ENCODE measurements at regions not wholly inside any gene's neighbourhood (a gene's known extent, or its start where the extent isn't known, plus 50 kb on each side); places are given as distances from the start of the nearest gene placed in this dataset.
"Not testable (repeated sequence)": the region's sequence is repeated elsewhere in the genome, so short reads cannot be mapped to it uniquely, and the experiment has no call there.

GRCh38 chr2:91477731-91478672, 2786.5 kb downstream of the RPIA start:
- TF ChIP-seq, protein P1, sequence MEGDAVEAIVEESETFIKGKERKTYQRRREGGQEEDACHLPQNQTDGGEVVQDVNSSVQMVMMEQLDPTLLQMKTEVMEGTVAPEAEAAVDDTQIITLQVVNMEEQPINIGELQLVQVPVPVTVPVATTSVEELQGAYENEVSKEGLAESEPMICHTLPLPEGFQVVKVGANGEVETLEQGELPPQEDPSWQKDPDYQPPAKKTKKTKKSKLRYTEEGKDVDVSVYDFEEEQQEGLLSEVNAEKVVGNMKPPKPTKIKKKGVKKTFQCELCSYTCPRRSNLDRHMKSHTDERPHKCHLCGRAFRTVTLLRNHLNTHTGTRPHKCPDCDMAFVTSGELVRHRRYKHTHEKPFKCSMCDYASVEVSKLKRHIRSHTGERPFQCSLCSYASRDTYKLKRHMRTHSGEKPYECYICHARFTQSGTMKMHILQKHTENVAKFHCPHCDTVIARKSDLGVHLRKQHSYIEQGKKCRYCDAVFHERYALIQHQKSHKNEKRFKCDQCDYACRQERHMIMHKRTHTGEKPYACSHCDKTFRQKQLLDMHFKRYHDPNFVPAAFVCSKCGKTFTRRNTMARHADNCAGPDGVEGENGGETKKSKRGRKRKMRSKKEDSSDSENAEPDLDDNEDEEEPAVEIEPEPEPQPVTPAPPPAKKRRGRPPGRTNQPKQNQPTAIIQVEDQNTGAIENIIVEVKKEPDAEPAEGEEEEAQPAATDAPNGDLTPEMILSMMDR (IDR thresholded peaks at IDR 0.05; ENCODE audit: control insufficient read depth, insufficient read depth, low read depth, low read length, missing control alignments), result no peak
- DNase-seq (ENCODE audit: low read depth), result no peak
- H3K4me3 ChIP-seq (ENCODE audit: control insufficient read depth, low read depth, low read length), result peak overlapping the region; percentile 24

GRCh38 chr2:91478851-91479718, 2787.6 kb downstream of the RPIA start:
- peak overlapping the region; percentile 24 for H3K4me3 ChIP-seq (ENCODE audit: control insufficient read depth, low read depth, low read length)
- not testable (repeated sequence) for DNase-seq (ENCODE audit: low read depth)

GRCh38 chr2:91485226-91485625, 2793.8 kb downstream of the RPIA start:
- not testable (repeated sequence) for DNase-seq (ENCODE audit: low read depth); H3K4me3 ChIP-seq (ENCODE audit: control insufficient read depth, low read depth, low read length)

DNA sequence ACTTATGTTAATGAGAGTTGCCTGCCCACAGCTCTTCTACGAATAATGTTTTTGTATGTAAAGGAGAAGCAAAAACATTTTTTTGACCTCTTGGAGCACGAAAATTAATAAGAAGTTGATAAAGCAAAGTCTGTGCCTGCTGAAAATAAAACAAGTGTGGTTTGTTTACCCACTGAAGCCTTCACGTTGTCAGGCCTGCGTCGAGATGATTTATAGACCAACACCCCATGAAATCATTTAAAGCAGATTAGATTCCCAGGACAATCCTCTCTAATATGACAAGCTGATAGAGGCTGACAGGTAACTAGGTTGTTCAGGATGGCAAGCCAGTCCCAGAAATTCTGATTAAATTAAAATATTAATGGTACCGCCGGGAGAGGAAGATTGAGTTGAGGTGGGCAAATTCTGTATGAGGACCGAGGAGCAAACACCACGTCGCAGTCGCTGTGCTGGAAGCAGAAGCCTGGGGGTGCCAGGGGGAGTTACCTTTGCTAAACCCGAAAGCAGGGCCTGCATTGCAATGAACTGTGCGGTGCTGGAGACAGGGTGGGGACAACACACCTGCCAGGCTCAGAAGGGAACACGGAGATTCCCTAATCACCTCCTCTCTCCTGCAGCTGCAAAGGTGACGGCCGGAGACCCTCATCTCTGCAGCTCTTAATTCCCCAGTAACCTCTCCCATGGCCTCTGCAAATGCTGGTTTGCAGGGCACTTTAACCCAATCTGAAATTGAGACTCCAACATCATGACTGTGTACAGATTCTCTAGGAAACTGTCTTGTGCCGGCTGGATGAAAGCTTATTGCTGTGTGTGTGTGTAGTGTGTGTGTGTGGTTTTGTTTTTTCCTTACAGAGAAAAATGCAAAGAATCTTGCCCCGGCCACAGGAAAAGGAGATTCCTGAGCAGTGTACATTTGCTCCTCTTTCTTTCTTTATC, 2805.9 kb downstream of the RPIA start:
- DNase-seq (ENCODE audit: low read depth); H3K4me3 ChIP-seq (ENCODE audit: control insufficient read depth, low read depth, low read length): not testable (repeated sequence)

DNA sequence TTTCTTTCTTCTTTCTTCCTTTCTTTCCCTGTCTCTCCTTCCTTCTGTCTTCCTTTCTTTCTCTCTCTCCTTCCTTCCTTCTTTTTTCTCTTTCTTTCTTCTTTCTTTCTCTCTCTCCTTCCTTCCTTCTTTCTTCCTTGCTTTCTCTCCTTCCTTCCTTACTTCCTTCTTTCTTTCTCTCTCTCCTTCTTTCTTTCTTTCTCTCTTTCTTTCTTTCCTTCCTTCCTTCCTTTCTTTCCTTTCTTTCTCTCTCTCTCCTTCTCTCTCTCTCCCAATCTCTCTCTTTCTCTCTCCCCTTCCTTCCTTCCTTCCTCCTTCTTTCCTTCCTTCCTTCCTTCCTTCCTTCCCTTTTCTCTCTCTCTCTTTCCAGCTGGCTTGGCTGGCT, 2806.6 kb downstream of the RPIA start:
- DNase-seq (ENCODE audit: low read depth); H3K4me3 ChIP-seq (ENCODE audit: control insufficient read depth, low read depth, low read length): not testable (repeated sequence)

- not testable (repeated sequence) for H3K4me3 ChIP-seq (ENCODE audit: control insufficient read depth, low read depth, low read length); DNase-seq (ENCODE audit: low read depth)
These were observed 2807.2 kb downstream of the RPIA start for GRCh38 chr2:91498513-91499250.

DNA sequence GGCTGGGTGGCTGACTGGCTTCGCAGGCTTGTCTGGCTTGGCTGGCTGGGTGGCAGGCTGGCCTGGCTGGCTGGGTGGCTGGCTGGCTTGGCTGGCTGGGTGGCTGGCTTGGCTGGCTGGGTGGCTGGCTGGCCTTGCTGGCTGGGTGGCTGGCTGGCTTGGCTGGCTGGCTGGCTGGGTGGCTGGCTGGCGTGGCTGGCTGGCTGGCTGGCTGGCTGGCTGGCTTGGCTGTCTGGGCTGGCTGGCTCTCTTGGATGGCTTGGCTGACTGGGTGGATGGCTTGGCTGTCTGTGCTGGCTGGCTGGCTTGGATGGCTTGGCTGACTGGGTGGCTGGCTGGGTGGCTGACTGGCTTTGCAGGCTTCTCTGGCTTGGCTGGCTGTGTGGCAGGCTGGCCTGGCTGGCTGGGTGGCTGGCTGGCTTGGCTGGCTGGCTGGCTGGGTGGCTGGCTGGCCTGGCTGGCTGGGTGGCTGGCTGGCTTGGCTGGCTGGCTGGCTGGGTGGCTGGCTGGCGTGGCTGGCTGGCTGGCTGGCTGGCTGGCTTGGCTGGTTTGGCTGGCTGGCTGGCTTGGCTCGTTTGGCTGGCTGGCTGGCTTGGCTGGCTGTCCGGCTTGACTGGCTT, 2808.1 kb downstream of the RPIA start:
- not testable (repeated sequence) for H3K4me3 ChIP-seq (ENCODE audit: control insufficient read depth, low read depth, low read length); DNase-seq (ENCODE audit: low read depth)

DNA sequence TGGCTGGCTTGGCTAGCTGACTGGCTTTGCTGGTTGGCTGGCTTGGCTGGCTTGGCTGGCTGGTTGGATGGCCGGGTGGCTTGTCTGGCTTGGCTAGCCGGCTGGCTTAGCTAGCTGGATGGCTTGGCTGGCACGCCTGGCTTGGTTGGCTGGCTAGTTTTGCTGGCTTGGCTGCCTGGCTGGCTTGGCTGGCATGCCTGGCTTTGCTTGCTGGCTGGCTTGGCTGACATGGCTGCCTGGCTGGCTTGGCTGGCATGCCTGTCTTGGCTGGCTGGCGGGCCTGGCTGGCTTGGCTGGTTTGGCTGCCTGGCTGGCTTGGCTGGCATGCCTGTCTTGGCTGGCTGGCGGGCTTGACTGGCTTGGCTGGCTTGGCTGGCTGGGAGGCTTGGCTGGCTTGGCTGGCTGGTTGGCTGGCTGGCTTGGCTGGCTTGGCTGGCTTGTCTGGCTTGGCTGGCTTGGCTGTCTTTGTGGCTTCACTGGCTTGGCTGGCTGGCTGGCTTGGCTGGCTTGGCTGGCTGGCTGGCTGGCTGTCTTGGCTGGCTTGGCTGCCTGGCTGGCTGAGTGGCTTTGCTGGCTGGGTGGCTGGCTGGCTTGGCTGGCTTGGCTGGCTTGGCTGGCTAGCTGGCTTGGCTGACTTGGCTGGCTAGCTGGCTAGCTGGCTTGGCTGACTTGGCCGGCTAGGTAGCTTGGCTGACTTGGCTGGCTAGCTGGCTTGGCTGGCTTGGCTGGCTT, 2808.9 kb downstream of the RPIA start:
- not testable (repeated sequence) for H3K4me3 ChIP-seq (ENCODE audit: control insufficient read depth, low read depth, low read length)

GRCh38 chr2:91500978-91501310, 2809.5 kb downstream of the RPIA start:
- not testable (repeated sequence) for H3K4me3 ChIP-seq (ENCODE audit: control insufficient read depth, low read depth, low read length); DNase-seq (ENCODE audit: low read depth)

More for the DNA sequence above, 2808.9 kb downstream of the RPIA start:
- not testable (repeated sequence) for DNase-seq (ENCODE audit: low read depth)

- not testable (repeated sequence) for DNase-seq (ENCODE audit: low read depth); H3K4me3 ChIP-seq (ENCODE audit: control insufficient read depth, low read depth, low read length)
These were observed 2810.1 kb downstream of the RPIA start for GRCh38 chr2:91501481-91502080.

DNA sequence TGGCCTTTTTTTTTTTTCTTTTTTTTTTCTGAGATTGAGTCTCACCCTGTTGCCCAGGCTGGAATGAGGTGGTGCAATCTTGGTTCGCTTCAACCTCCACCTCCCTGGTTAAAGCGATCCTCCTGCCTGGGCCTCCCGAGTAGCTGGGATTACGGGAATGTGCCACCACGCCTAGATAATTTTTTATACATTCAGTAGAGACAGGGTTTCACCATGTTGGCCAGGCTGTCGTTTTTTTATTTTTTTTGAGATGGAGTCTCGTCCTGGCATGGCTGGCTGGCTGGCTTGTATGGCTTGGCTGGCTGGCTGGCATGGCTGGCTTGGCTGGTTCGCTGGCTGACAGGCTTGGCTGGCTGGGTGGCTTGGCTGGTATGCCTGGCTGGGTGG, 2812.1 kb downstream of the RPIA start:
- not testable (repeated sequence) for H3K4me3 ChIP-seq (ENCODE audit: control insufficient read depth, low read depth, low read length); DNase-seq (ENCODE audit: low read depth)

DNA sequence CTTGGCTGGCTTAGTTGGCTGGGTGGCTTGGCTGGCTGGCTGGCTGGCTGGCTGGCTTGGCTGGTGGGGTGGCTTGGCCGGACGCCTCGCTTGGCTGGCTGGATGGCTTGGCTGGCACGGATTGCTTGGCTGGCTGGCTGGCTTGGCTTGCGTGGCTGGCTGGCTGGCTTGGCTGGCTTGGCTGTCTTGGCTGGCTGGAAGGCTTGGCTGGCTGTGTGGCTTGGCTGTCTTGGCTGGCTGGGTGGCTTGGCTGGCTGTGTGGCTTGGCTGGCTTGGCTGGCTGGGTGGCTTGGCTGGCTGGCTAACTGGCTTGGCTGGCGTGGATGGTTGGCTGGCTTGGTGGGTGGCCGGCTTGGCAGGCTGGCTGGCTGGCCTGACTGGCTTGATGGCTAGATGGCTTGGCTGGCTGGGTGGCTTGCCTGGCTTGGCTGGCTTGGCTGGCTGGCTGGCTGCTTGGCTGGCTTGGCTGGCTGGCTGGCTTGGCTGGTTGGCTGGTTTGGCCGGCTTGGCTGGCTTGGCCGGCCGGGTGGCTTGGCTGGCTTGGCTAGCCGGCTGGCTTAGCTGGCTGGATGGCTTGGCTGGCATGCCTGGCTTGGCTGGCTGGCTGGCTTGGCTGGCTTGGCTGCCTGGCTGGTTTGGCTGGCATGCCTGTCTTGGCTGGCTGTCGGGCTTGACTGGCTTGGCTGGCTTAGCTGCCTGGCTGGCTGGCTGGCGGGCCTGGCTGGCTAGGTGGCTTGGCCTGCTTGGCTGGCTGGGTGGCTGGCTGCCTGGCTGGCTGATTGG, 2812.7 kb downstream of the RPIA start:
- DNase-seq (ENCODE audit: low read depth); H3K4me3 ChIP-seq (ENCODE audit: control insufficient read depth, low read depth, low read length): not testable (repeated sequence)

GRCh38 chr2:91508816-91509215, 2817.3 kb downstream of the RPIA start:
- DNase-seq (ENCODE audit: low read depth), result not testable (repeated sequence)

DNA sequence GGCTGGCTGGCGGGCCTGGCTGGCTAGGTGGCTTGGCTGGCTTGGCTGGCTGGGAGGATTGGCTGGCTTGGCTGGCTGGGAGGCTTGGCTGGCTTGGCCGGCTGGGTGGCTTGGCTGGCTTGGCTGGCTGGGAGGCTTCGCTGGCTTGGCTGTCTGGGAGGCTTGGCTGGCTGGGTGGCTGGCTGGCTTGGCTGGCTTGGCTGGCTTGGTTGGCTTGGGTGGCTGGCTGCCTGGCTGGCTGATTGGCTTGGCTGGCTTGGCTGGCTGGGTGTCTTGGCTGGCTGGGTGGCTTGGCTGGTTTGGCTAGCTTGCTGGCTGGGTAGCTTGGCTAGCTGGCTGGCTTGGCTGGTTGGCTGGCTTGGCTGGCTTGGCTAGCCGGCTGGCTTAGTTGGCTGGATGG, 2817.8 kb downstream of the RPIA start:
- DNase-seq (ENCODE audit: low read depth); H3K4me3 ChIP-seq (ENCODE audit: control insufficient read depth, low read depth, low read length): not testable (repeated sequence)

More at GRCh38 chr2:91508816-91509215, 2817.3 kb downstream of the RPIA start:
- not testable (repeated sequence) for H3K4me3 ChIP-seq (ENCODE audit: control insufficient read depth, low read depth, low read length)

Measured in AG09309 (cell line).